Lung (tissue), 11 donors: ENCODE measurements at regions not wholly inside any gene's neighbourhood (a gene's known extent, or its start where the extent isn't known, plus 50 kb on each side); places are given as distances from the start of the nearest gene placed in this dataset.

ENCODE experiments used
- ATAC-seq: fragments of 200-7000 bp; cut with Tn5 transposase; one replicate; pipeline ENCODE4 v1.9.1; 2020; ENCODE audit warnings: moderate number of reproducible peaks; ENCODE audit not compliant: insufficient read depth, low FRiP score
- DNase-seq, 3 donors: peaks; one replicate each; pipeline ENCODE4 v3.0.0-alpha.2; 2013 to 2017
- H3K27ac ChIP-seq, 2 donors: one replicate each; pipeline ENCODE4 v1.5.1; 2013; ENCODE audit warnings: mild to moderate bottlenecking in 2 of 2, moderate library complexity in 2 of 2, control low read depth in 1 of 2, inconsistent platforms in 1 of 2, low read depth in 1 of 2, low read length in 1 of 2
- H3K27me3 ChIP-seq, 3 donors: one replicate each; pipeline ENCODE4 v1.5.1; 2013; ENCODE audit warnings: low read length in 2 of 3; ENCODE audit not compliant: control insufficient read depth in 3 of 3, insufficient read depth in 3 of 3
- H3K36me3 ChIP-seq, 4 donors: one replicate each; pipeline ENCODE4 v1.5.1; 2013; ENCODE audit warnings: low read length in 4 of 4, mild to moderate bottlenecking in 1 of 4, moderate library complexity in 1 of 4; ENCODE audit not compliant: control insufficient read depth in 4 of 4, insufficient read depth in 4 of 4
- H3K4me1 ChIP-seq, 5 donors: one replicate each; pipeline ENCODE4 v1.5.1; 2013; ENCODE audit warnings: low read length in 5 of 5, mild to moderate bottlenecking in 2 of 5, moderate library complexity in 1 of 5; ENCODE audit not compliant: control insufficient read depth in 5 of 5, insufficient read depth in 5 of 5
- H3K4me3 ChIP-seq: one replicate; pipeline ENCODE4 v1.5.1; 2013; ENCODE audit warnings: mild to moderate bottlenecking, control low read depth, moderate library complexity
- H3K9ac ChIP-seq, 2 donors: one replicate each; pipeline ENCODE4 v1.5.1; 2013; ENCODE audit warnings: low read length in 2 of 2, control low read depth in 1 of 2; ENCODE audit not compliant: insufficient read depth in 1 of 2
- H3K9me3 ChIP-seq, 4 donors: one replicate each; pipeline ENCODE4 v1.5.1; 2013; ENCODE audit warnings: low read length in 3 of 4, mild to moderate bottlenecking in 1 of 4, moderate library complexity in 1 of 4; ENCODE audit not compliant: control insufficient read depth in 4 of 4, insufficient read depth in 3 of 4
- WGBS, 2 donors: extraction: QIAGEN DNeasy Blood & Tissue Kit; methylation state at CpG; one replicate each; pipeline ENCODE4 v1.1.7; 2013; 5-methylcytosine and 5-hydroxymethylcytosine counted together
- TF ChIP-seq, protein P1 (sequence below): IDR thresholded peaks from 2 replicates; pipeline ENCODE4 v1.5.1; 2012; ENCODE audit warnings: mild to moderate bottlenecking; ENCODE audit errors: control extremely low read depth, extremely low read depth
- donor health status: control.
- donor health status: control.
- donor health status: Bipolar disorder and iron deficiency.
- donor health status: healthy.
- donor health status: DM: yes; HTN: yes; CAD: no.

DNA sequence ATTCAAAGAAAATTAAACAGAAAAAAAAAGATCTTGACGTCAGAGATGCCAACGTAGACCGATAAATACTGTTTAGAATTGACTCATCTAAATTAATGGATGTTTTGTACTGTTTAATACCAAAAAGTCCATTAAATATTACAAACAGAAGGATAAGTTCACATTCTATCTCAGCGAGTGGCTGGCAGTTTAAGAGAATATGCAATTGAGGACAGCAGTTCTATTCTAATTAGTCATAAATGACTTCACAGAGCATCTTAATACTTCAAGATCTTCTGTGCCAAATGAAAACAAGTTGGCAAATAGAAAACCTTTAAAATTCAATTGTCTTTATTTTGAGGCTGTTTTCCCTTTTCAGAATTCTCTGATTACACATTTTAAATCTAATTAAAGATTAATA lies 326.6 kb upstream of the NREP start:
- TF ChIP-seq, protein P1, sequence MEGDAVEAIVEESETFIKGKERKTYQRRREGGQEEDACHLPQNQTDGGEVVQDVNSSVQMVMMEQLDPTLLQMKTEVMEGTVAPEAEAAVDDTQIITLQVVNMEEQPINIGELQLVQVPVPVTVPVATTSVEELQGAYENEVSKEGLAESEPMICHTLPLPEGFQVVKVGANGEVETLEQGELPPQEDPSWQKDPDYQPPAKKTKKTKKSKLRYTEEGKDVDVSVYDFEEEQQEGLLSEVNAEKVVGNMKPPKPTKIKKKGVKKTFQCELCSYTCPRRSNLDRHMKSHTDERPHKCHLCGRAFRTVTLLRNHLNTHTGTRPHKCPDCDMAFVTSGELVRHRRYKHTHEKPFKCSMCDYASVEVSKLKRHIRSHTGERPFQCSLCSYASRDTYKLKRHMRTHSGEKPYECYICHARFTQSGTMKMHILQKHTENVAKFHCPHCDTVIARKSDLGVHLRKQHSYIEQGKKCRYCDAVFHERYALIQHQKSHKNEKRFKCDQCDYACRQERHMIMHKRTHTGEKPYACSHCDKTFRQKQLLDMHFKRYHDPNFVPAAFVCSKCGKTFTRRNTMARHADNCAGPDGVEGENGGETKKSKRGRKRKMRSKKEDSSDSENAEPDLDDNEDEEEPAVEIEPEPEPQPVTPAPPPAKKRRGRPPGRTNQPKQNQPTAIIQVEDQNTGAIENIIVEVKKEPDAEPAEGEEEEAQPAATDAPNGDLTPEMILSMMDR = no peak
- Histone ChIP-seq H3K9ac (no peak overlapping the region), H3K9me3 (no peaks in the 10 kb centered on the region), H3K4me3 (no peak overlapping the region), H3K27me3 (no peaks in the 10 kb centered on the region), H3K4me1 (peaks cover 0 to 6% (median 0%) of the 10 kb centered on the region in 5 donors), H3K27ac (no peak overlapping the region), H3K36me3 (no peaks in the 10 kb centered on the region)
- WGBS, 2 donors = 94 to 96% methylated on average over 4 of the region's 4 CpGs
- ATAC-seq (no peak), DNase-seq (no peak)

DNA sequence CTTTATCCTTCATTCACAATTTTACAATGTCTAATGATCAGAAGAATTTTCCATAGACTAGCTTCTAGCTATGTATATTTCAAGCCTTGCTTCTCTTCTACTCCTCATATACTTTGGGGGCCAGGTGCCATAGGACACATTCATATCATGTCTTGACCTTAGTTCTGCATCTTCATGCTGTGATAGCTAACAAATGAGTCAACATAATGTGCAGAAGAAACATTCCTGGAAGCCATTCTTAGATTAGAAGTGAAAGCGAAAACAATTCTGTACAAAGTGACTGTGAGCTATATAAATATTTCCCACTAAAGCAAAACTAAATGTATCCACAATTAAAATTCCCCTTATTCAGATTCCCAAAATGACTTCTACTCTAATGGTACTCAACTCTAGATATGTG lies 320.2 kb upstream of the NREP start:
- H3K27me3 ChIP-seq = no peaks in the 10 kb centered on the region
- ATAC-seq = no peak
- TF ChIP-seq, protein P1 = no peak
- WGBS, 2 donors = 76 to 84% methylated on average over 1 of the region's 1 CpG
- H3K9ac ChIP-seq = no peak overlapping the region
- no peaks in the 10 kb centered on the region for H3K36me3 ChIP-seq
- H3K4me3 ChIP-seq = no peak overlapping the region
- no peaks in the 10 kb centered on the region for H3K9me3 ChIP-seq
- H3K27ac ChIP-seq = no peak overlapping the region
- H3K4me1 ChIP-seq = no peaks in the 10 kb centered on the region
- no peak for DNase-seq

DNA sequence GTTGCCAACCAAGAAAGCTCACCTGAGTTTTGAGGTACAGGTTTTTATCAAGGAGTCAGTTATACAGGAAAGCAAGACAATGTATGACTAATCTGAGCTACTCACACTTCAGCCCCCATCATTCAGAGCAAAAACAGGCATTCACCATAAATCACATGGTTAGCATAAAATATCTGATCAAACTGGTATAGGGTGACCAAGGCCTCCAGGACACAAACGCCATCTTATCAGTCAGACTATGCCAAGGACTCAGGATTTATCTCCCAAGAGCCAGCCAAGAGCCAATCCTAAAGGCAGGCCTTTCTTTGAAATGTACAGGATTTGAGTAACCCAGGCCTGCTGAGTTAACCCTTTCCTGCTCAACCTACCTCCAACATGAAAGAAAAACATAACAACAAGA lies 313.0 kb upstream of the NREP start:
- Histone ChIP-seq H3K4me3 (no peak overlapping the region), H3K27me3 (no peaks in the 10 kb centered on the region), H3K9me3 (no peaks in the 10 kb centered on the region), H3K27ac (no peak overlapping the region), H3K9ac (no peak overlapping the region), H3K4me1 (peaks cover 0 to 10% (median 0%) of the 10 kb centered on the region in 5 donors), H3K36me3 (no peaks in the 10 kb centered on the region)
- TF ChIP-seq, protein P1 = no peak
- 85 to 90% methylated on average over 1 of the region's 1 CpG for WGBS, 2 donors
- no peak for ATAC-seq
- no peak for DNase-seq

DNA sequence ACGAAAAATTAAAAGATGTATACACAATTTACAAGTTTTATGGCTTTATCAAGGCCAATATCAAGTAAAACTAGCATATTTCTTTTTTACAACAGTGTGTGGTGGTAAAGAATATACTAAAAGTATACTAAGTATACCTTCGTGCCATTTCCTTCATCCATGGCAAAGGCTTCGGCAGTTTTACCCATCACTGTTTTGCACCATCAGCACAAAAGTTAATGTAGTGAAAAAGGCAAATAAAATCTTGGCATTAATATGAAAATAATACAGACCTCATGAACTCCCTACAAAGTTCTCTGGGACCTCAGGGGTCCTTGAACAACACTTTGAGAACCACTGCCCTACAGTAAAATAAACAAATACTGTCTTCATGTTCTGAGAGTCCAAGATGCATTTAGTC lies 312.3 kb upstream of the NREP start:
- ATAC-seq = no peak
- Histone ChIP-seq H3K36me3 (no peaks in the 10 kb centered on the region), H3K9ac (no peak overlapping the region), H3K4me1 (peaks cover 0 to 13% (median 0%) of the 10 kb centered on the region in 5 donors), H3K4me3 (no peak overlapping the region), H3K9me3 (no peaks in the 10 kb centered on the region), H3K27ac (no peak overlapping the region), H3K27me3 (no peaks in the 10 kb centered on the region)
- DNase-seq = no peak
- TF ChIP-seq, protein P1 = no peak
- 92 to 94% methylated on average over 3 of the region's 3 CpGs for WGBS, 2 donors
